Endothelial cell (in vitro differentiated cells): ENCODE measurements at regions not wholly inside any gene's neighbourhood (a gene's known extent, or its start where the extent isn't known, plus 50 kb on each side); places are given as distances from the start of the nearest gene placed in this dataset.

ENCODE experiments used
- DNase-seq: peaks from one replicate; pipeline ENCODE4 v3.0.0; 2021; ENCODE audit warnings: low spot score
- H3K27ac Mint-ChIP-seq: one replicate; pipeline ENCODE4 v1.8.0; 2021; ENCODE audit warnings: mixed read lengths, inconsistent platforms; ENCODE audit not compliant: unreplicated experiment
- H3K27me3 Mint-ChIP-seq: one replicate; pipeline ENCODE4 v1.8.0; 2021; ENCODE audit warnings: mild to moderate bottlenecking, moderate library complexity, mixed read lengths, inconsistent platforms; ENCODE audit not compliant: unreplicated experiment
- H3K36me3 Mint-ChIP-seq: one replicate; pipeline ENCODE4 v1.8.0; 2021; ENCODE audit warnings: mild to moderate bottlenecking, low read depth, mixed read lengths, inconsistent platforms; ENCODE audit not compliant: unreplicated experiment
- H3K4me1 Mint-ChIP-seq: one replicate; pipeline ENCODE4 v1.8.0; 2021; ENCODE audit warnings: mild to moderate bottlenecking, mixed read lengths, inconsistent platforms; ENCODE audit not compliant: unreplicated experiment
- H3K4me3 Mint-ChIP-seq: one replicate; pipeline ENCODE4 v1.8.0; 2021; ENCODE audit warnings: mild to moderate bottlenecking, mixed read lengths, inconsistent platforms; ENCODE audit not compliant: unreplicated experiment
- H3K9me3 Mint-ChIP-seq: one replicate; pipeline ENCODE4 v1.8.0; 2021; ENCODE audit warnings: mixed read lengths, inconsistent platforms; ENCODE audit not compliant: unreplicated experiment
- TF ChIP-seq, protein P1 (sequence below): fragments of 200-600 bp; sonication (generic); IDR thresholded peaks from one replicate; pipeline ENCODE4 v1.5.0; 2021; ENCODE audit warnings: antibody characterized with exemption; ENCODE audit not compliant: unreplicated experiment

DNA sequence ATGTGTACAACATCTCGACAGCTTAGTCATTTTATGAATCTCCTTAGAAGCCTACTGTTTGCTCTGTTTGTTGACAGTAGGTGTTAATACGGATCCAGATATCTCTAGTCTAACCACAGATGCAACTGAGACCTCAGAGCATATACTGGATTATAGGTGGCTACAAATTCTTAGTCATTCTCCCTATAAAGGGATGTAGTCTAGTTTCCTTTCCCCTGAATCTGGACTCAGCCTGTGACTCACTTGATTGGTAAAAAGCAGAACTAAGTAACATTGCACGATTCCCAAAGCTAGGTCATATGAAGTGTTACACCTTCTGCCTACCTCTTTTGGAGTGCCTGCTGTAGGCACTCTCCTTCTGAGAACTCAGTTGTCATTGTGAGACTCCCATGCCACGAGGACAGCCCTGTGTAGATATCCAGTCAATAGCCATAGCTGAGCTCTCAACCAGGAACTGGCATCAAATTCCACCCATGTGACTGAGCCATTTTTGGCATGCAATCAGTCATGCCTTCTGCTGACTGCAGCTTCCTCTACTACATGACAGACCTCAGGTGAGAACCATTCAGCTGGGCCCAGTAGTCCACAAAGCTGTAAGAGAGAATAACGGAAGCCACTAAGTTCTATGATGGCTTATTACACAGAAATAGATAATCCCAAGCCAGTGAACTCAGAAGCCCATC is 135.9 kb upstream of the CHRM3 start:
- Mint-ChIP-seq H3K9me3 (no peaks in the 10 kb centered on the region), H3K4me1 (no peaks in the 10 kb centered on the region), H3K27ac (no peak overlapping the region), H3K36me3 (no peaks in the 10 kb centered on the region), H3K4me3 (no peak overlapping the region), H3K27me3 (no peaks in the 10 kb centered on the region)
- TF ChIP-seq, protein P1, sequence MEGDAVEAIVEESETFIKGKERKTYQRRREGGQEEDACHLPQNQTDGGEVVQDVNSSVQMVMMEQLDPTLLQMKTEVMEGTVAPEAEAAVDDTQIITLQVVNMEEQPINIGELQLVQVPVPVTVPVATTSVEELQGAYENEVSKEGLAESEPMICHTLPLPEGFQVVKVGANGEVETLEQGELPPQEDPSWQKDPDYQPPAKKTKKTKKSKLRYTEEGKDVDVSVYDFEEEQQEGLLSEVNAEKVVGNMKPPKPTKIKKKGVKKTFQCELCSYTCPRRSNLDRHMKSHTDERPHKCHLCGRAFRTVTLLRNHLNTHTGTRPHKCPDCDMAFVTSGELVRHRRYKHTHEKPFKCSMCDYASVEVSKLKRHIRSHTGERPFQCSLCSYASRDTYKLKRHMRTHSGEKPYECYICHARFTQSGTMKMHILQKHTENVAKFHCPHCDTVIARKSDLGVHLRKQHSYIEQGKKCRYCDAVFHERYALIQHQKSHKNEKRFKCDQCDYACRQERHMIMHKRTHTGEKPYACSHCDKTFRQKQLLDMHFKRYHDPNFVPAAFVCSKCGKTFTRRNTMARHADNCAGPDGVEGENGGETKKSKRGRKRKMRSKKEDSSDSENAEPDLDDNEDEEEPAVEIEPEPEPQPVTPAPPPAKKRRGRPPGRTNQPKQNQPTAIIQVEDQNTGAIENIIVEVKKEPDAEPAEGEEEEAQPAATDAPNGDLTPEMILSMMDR, result no peak
- no peak for DNase-seq

GRCh38 chr1:239247285-239247684 is 139.1 kb upstream of the CHRM3 start:
- no peaks in the 10 kb centered on the region for H3K27me3 Mint-ChIP-seq
- no peaks in the 10 kb centered on the region for H3K4me1 Mint-ChIP-seq
- DNase-seq, result no peak
- no peak overlapping the region for H3K27ac Mint-ChIP-seq
- H3K4me3 Mint-ChIP-seq, result no peak overlapping the region
- no peaks in the 10 kb centered on the region for H3K36me3 Mint-ChIP-seq
- TF ChIP-seq, protein P1, result no peak
- no peaks in the 10 kb centered on the region for H3K9me3 Mint-ChIP-seq

GRCh38 chr1:239244084-239244483 is 142.3 kb upstream of the CHRM3 start:
- DNase-seq, result no peak
- no peaks in the 10 kb centered on the region for H3K27me3 Mint-ChIP-seq

GRCh38 chr1:239243006-239243405 is 143.4 kb upstream of the CHRM3 start:
- H3K27ac Mint-ChIP-seq, result no peak overlapping the region
- H3K36me3 Mint-ChIP-seq, result no peaks in the 10 kb centered on the region
- TF ChIP-seq, protein P1, result no peak
- H3K4me1 Mint-ChIP-seq, result no peaks in the 10 kb centered on the region
- H3K4me3 Mint-ChIP-seq, result no peak overlapping the region
- H3K27me3 Mint-ChIP-seq, result no peaks in the 10 kb centered on the region
- DNase-seq, result no peak
- no peaks in the 10 kb centered on the region for H3K9me3 Mint-ChIP-seq

More at GRCh38 chr1:239244084-239244483, 142.3 kb upstream of the CHRM3 start:
- no peak overlapping the region for H3K4me3 Mint-ChIP-seq
- H3K36me3 Mint-ChIP-seq, result no peaks in the 10 kb centered on the region
- no peak overlapping the region for H3K27ac Mint-ChIP-seq
- no peaks in the 10 kb centered on the region for H3K4me1 Mint-ChIP-seq
- H3K9me3 Mint-ChIP-seq, result no peaks in the 10 kb centered on the region
- TF ChIP-seq, protein P1, result no peak

DNA sequence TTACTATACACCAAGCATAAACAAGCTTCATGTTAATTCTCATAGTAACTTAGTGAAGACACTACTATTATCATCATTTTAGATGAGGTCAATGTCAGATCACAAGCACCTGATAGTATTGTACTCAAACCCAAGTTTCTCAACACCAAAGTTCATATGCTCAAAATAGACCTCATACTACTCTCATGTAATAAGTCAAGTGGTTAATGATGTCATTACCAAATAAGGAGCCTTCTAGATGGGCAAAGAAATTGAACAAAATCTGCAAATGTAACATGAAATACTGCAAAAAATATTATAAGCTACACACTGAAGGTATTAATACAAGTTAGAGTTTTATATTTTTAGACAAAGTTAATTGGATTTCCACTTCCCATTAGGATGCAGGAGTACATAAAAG is 144.0 kb upstream of the CHRM3 start:
- H3K4me1 Mint-ChIP-seq, result no peaks in the 10 kb centered on the region
- H3K27me3 Mint-ChIP-seq, result no peaks in the 10 kb centered on the region
- H3K4me3 Mint-ChIP-seq, result no peak overlapping the region
- H3K27ac Mint-ChIP-seq, result no peak overlapping the region
- TF ChIP-seq, protein P1, result no peak
- no peaks in the 10 kb centered on the region for H3K36me3 Mint-ChIP-seq
- no peaks in the 10 kb centered on the region for H3K9me3 Mint-ChIP-seq
- DNase-seq, result no peak
